Muscle of leg (tissue), 3 donors: ENCODE measurements at regions not wholly inside any gene's neighbourhood (a gene's known extent, or its start where the extent isn't known, plus 50 kb on each side); places are given as distances from the start of the nearest gene placed in this dataset.

Experiments
- DNase-seq: peaks from one replicate; pipeline ENCODE4 v3.0.0; 2013
- H3K27ac ChIP-seq: one replicate; pipeline ENCODE4 v1.5.1; 2013; ENCODE audit warnings: mild to moderate bottlenecking, low read length, control low read depth
- H3K27me3 ChIP-seq: one replicate; pipeline ENCODE4 v1.6.1; 2013; ENCODE audit warnings: low read length; ENCODE audit not compliant: control insufficient read depth, insufficient read depth
- H3K36me3 ChIP-seq: one replicate; pipeline ENCODE4 v1.6.1; 2013; ENCODE audit warnings: low read length; ENCODE audit not compliant: control insufficient read depth, insufficient read depth
- H3K4me1 ChIP-seq: one replicate; pipeline ENCODE4 v1.6.1; 2013; ENCODE audit warnings: low read length; ENCODE audit not compliant: control insufficient read depth, insufficient read depth
- H3K4me3 ChIP-seq: one replicate; pipeline ENCODE4 v1.5.1; 2013; ENCODE audit warnings: low read length, control low read depth
- H3K9me3 ChIP-seq: replicated peaks from 2 replicates; pipeline ENCODE4 v1.6.1; 2013; ENCODE audit warnings: low read depth, low read length; ENCODE audit not compliant: control insufficient read depth
- WGBS: methylation state at CpG from one replicate; pipeline ENCODE4 v1.1.5; 2013; ENCODE audit warnings: missing lambda C conversion rate; ENCODE audit not compliant: insufficient coverage; 5-methylcytosine and 5-hydroxymethylcytosine counted together

DNA sequence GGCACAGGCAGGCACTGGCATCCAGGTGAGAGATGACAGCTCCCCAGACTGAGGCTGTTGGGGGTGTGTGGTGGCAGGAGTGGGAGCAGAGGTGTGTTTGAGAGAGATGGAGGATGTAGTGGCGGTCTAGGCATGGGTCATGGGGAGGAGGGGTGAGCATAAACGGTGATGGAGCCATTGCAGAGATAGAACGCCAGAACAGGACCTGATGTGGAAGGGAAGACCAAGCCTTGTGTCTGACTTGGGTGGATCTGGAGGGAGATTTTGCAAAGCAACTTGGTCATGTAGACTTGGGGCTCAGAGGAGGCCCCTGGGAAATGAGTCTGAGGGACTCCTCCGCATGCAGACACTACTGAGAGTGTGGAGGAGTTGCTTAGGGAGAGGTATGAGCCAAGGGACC, 50.0 kb upstream of the CLDN5 start:
- DNase-seq: no peak
- peaks cover 9% of the 10 kb centered on the region for H3K4me1 ChIP-seq
- H3K9me3 ChIP-seq: no peaks in the 10 kb centered on the region
- no peaks in the 10 kb centered on the region for H3K27me3 ChIP-seq
- 96% methylated on average over 4 of the region's 4 CpGs for WGBS
- H3K27ac ChIP-seq: no peak overlapping the region
- no peak overlapping the region for H3K4me3 ChIP-seq
- no peaks in the 10 kb centered on the region for H3K36me3 ChIP-seq

GRCh38 chr22:19576460-19577421, 52.5 kb upstream of the CLDN5 start:
- WGBS: 49% methylated on average over 12 of the region's 16 CpGs
- peaks cover 11% of the 10 kb centered on the region for H3K4me1 ChIP-seq

DNA sequence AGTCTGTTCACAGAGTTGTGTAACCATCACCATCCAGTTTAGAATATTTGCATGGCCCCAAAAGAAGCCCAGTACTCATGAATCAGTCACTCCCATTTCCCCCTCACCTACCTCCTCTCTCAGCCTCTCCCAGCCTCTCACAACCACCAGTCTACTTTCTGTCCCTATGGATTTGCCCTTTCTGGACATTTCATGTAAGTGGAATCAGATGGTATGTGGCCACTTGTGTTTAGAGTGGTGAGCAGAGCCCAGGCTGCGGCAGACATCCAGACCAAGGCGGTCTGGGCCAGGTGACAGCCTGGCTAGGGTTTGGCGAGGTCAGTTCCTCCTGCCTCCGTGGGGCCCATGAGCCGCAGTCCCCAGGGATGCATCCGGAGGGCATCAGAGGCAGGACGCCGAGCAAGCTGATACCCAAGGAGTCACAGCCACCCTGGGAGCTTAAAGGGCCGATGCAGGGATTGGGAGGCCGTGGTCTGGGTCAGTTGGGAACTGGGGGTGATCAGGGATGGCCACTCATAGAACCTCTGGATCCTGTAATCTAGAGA, 53.3 kb upstream of the CLDN5 start:
- Histone ChIP-seq H3K4me1 (peaks cover 8% of the 10 kb centered on the region), H3K27ac (peak overlapping the region; percentile 55), H3K9me3 (no peaks in the 10 kb centered on the region), H3K4me3 (no peak overlapping the region), H3K27me3 (no peaks in the 10 kb centered on the region), H3K36me3 (no peaks in the 10 kb centered on the region)
- WGBS: 70% methylated on average over 6 of the region's 10 CpGs
- no peak for DNase-seq

More at GRCh38 chr22:19576460-19577421, 52.5 kb upstream of the CLDN5 start:
- H3K9me3 ChIP-seq: no peaks in the 10 kb centered on the region
- DNase-seq: peak; percentile 26
- no peaks in the 10 kb centered on the region for H3K36me3 ChIP-seq
- H3K27me3 ChIP-seq: no peaks in the 10 kb centered on the region
- no peak overlapping the region for H3K4me3 ChIP-seq
- peak overlapping the region; percentile 55 for H3K27ac ChIP-seq

GRCh38 chr22:19578180-19579004, 54.2 kb upstream of the CLDN5 start:
- no peaks in the 10 kb centered on the region for H3K36me3 ChIP-seq
- H3K27me3 ChIP-seq: no peaks in the 10 kb centered on the region
- no peak overlapping the region for H3K27ac ChIP-seq
- no peaks in the 10 kb centered on the region for H3K9me3 ChIP-seq
- WGBS: 89% methylated on average over 5 of the region's 11 CpGs
- DNase-seq: no peak
- H3K4me1 ChIP-seq: peaks cover 8% of the 10 kb centered on the region
- H3K4me3 ChIP-seq: no peak overlapping the region

DNA sequence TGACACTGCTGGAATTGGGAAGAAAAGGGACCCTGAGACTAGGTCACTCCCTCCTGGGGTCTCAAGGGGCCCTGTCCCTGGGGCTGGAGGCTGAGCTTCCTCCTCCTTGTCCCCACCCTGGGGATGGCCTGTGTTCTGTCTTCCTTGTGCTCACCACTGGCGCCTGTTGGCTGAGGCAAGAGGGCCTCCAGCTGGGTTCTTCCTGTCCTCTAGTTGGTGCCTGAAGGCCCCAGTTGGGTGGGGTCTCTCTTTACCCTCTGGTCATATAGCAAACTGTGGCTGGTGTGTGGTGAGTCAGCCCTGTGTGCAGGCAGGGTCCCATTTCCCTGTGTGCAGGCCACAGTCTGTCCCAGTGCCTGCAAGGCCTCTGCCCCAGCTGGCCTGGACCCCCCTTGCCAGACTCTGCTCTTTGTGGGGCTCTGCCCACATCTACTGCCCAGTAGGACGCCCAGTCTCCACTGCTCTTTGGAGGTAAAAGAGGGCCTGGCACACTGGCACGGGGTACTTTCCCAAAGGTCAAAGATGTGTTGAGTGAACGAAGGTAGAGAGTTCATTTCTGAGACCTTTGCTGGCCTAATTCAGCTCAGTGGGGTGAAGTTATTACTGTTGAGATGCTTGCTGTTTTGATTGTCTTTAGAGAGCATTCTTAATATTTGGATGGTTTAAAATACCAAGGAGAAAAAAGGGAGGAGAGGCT, 55.1 kb upstream of the CLDN5 start:
- DNase-seq: no peak
- Histone ChIP-seq H3K27ac (peak overlapping the region; percentile 76), H3K9me3 (no peaks in the 10 kb centered on the region), H3K4me1 (peaks cover 8% of the 10 kb centered on the region), H3K4me3 (no peak overlapping the region), H3K27me3 (no peaks in the 10 kb centered on the region), H3K36me3 (no peaks in the 10 kb centered on the region)
- 80% methylated on average over 1 of the region's 4 CpGs for WGBS

GRCh38 chr22:19579880-19580279, 55.7 kb upstream of the CLDN5 start:
- DNase-seq: peak; percentile 64

DNA sequence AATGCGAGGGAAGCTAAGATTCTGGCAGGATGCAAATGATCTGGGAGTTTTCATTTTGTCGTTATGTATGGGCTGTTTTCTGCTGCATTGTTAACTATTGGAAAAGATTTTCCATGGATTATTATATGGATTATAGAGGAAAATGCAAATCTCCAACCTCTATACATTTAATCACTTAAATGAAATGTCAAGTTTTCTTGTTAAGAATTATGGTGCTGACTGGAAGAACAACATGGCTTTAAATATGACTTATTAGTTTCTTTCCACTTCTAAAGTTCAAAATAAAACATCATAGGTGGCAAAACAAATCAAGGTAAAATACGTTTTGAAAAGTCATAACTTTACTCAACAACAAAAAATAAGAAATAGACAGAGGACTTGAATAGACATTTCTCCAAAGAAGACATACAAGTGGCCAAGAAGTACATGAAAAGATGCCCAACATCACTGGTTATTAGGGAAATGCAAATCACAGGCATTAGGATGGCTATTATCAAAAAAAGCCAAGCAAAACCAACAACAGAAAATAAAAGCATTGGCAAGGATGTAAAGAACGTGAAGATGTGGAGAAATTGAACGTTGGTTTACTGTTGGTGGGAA, 56.2 kb upstream of the CLDN5 start:
- DNase-seq: no peak
- WGBS: 90% methylated on average over 2 of the region's 5 CpGs

More at GRCh38 chr22:19579880-19580279, 55.7 kb upstream of the CLDN5 start:
- WGBS: 11% methylated on average over 6 of the region's 12 CpGs
- H3K9me3 ChIP-seq: no peaks in the 10 kb centered on the region
- H3K4me3 ChIP-seq: no peak overlapping the region
- H3K27ac ChIP-seq: peak overlapping the region; percentile 76
- H3K4me1 ChIP-seq: peaks cover 8% of the 10 kb centered on the region
- no peaks in the 10 kb centered on the region for H3K36me3 ChIP-seq
- no peaks in the 10 kb centered on the region for H3K27me3 ChIP-seq

GRCh38 chr22:19582033-19582693, 58.0 kb upstream of the CLDN5 start:
- no peaks in the 10 kb centered on the region for H3K27me3 ChIP-seq
- H3K4me1 ChIP-seq: peaks cover 5% of the 10 kb centered on the region
- no peaks in the 10 kb centered on the region for H3K36me3 ChIP-seq
- no peak for DNase-seq
- 86% methylated on average over 12 of the region's 17 CpGs for WGBS
- no peak overlapping the region for H3K27ac ChIP-seq
- no peaks in the 10 kb centered on the region for H3K9me3 ChIP-seq
- no peak overlapping the region for H3K4me3 ChIP-seq

More for the DNA sequence above, 56.2 kb upstream of the CLDN5 start:
- Histone ChIP-seq H3K36me3 (no peaks in the 10 kb centered on the region), H3K27ac (peak overlapping the region; percentile 64), H3K9me3 (no peaks in the 10 kb centered on the region), H3K27me3 (no peaks in the 10 kb centered on the region), H3K4me1 (peaks cover 8% of the 10 kb centered on the region), H3K4me3 (no peak overlapping the region)
